ENCODE measurements at regions not wholly inside any gene's neighbourhood (a gene's known extent, or its start where the extent isn't known, plus 50 kb on each side); places are given as distances from the start of the nearest gene placed in this dataset.

DNA sequence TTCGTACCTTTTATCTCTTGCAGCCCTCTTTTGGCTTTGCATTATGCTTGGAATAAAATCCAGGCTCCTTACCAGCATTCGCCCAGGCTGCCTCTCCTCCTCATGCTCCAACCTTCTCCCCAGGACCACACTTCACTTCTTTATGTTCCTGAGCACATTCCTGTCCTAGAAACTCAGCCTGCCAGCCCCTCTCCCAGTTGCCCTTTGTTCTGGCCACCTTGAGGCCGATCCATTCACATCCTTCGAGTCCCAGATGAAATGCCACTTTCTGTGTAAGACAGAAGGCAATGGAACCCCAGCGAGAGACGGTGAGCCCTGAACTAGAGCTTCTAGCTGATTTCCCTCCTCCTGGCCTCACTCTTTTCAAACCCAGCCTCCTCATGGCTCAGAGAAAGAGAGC, 73.0 kb upstream of the NTM start:
- no peak for TF ChIP-seq CREB1 (CRISPR knock-in tag; IDR thresholded peaks at IDR 0.05)
- TF ChIP-seq, protein P1, sequence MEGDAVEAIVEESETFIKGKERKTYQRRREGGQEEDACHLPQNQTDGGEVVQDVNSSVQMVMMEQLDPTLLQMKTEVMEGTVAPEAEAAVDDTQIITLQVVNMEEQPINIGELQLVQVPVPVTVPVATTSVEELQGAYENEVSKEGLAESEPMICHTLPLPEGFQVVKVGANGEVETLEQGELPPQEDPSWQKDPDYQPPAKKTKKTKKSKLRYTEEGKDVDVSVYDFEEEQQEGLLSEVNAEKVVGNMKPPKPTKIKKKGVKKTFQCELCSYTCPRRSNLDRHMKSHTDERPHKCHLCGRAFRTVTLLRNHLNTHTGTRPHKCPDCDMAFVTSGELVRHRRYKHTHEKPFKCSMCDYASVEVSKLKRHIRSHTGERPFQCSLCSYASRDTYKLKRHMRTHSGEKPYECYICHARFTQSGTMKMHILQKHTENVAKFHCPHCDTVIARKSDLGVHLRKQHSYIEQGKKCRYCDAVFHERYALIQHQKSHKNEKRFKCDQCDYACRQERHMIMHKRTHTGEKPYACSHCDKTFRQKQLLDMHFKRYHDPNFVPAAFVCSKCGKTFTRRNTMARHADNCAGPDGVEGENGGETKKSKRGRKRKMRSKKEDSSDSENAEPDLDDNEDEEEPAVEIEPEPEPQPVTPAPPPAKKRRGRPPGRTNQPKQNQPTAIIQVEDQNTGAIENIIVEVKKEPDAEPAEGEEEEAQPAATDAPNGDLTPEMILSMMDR (IDR thresholded peaks at IDR 0.05): no peak
- TF ChIP-seq CREM (CRISPR knock-in tag; IDR thresholded peaks at IDR 0.05): no peak
- TF ChIP-seq TP53 (CRISPR knock-in tag; IDR thresholded peaks at IDR 0.05): no peak
- TF ChIP-seq TCF7 (CRISPR knock-in tag; IDR thresholded peaks at IDR 0.05; ENCODE audit: low read depth): no peak
- TF ChIP-seq, protein P2, sequence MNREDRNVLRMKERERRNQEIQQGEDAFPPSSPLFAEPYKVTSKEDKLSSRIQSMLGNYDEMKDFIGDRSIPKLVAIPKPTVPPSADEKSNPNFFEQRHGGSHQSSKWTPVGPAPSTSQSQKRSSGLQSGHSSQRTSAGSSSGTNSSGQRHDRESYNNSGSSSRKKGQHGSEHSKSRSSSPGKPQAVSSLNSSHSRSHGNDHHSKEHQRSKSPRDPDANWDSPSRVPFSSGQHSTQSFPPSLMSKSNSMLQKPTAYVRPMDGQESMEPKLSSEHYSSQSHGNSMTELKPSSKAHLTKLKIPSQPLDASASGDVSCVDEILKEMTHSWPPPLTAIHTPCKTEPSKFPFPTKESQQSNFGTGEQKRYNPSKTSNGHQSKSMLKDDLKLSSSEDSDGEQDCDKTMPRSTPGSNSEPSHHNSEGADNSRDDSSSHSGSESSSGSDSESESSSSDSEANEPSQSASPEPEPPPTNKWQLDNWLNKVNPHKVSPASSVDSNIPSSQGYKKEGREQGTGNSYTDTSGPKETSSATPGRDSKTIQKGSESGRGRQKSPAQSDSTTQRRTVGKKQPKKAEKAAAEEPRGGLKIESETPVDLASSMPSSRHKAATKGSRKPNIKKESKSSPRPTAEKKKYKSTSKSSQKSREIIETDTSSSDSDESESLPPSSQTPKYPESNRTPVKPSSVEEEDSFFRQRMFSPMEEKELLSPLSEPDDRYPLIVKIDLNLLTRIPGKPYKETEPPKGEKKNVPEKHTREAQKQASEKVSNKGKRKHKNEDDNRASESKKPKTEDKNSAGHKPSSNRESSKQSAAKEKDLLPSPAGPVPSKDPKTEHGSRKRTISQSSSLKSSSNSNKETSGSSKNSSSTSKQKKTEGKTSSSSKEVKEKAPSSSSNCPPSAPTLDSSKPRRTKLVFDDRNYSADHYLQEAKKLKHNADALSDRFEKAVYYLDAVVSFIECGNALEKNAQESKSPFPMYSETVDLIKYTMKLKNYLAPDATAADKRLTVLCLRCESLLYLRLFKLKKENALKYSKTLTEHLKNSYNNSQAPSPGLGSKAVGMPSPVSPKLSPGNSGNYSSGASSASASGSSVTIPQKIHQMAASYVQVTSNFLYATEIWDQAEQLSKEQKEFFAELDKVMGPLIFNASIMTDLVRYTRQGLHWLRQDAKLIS (CRISPR knock-in tag; IDR thresholded peaks at IDR 0.05; ENCODE audit: borderline replicate concordance): no peak
- TF ChIP-seq, protein P3, sequence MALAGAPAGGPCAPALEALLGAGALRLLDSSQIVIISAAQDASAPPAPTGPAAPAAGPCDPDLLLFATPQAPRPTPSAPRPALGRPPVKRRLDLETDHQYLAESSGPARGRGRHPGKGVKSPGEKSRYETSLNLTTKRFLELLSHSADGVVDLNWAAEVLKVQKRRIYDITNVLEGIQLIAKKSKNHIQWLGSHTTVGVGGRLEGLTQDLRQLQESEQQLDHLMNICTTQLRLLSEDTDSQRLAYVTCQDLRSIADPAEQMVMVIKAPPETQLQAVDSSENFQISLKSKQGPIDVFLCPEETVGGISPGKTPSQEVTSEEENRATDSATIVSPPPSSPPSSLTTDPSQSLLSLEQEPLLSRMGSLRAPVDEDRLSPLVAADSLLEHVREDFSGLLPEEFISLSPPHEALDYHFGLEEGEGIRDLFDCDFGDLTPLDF (CRISPR knock-in tag; IDR thresholded peaks at IDR 0.05): no peak
- no peak for TF ChIP-seq ATF1 (CRISPR knock-in tag; IDR thresholded peaks at IDR 0.05)
- no peak for TF ChIP-seq CBFB (CRISPR knock-in tag; IDR thresholded peaks at IDR 0.05; ENCODE audit: low read depth)
- no peak for TF ChIP-seq OVOL2 (CRISPR knock-in tag; IDR thresholded peaks at IDR 0.05; ENCODE audit: borderline replicate concordance)
- TF ChIP-seq, protein P4, sequence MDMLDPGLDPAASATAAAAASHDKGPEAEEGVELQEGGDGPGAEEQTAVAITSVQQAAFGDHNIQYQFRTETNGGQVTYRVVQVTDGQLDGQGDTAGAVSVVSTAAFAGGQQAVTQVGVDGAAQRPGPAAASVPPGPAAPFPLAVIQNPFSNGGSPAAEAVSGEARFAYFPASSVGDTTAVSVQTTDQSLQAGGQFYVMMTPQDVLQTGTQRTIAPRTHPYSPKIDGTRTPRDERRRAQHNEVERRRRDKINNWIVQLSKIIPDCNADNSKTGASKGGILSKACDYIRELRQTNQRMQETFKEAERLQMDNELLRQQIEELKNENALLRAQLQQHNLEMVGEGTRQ (CRISPR knock-in tag; IDR thresholded peaks at IDR 0.05): no peak
- TF ChIP-seq, protein P5, sequence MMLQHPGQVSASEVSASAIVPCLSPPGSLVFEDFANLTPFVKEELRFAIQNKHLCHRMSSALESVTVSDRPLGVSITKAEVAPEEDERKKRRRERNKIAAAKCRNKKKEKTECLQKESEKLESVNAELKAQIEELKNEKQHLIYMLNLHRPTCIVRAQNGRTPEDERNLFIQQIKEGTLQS (CRISPR knock-in tag; conservative IDR thresholded peaks at IDR 0.05): no peak
